Tibial nerve (tissue), 4 donors: ENCODE measurements at regions not wholly inside any gene's neighbourhood (a gene's known extent, or its start where the extent isn't known, plus 50 kb on each side); places are given as distances from the start of the nearest gene placed in this dataset.
"Not testable (repeated sequence)": the region's sequence is repeated elsewhere in the genome, so short reads cannot be mapped to it uniquely, and the experiment has no call there.

Experiments
- DNase-seq, 2 donors: peaks; one replicate each; pipeline ENCODE4 v3.0.0-alpha.2; 2019; ENCODE audit warnings: low spot score in 2 of 2
- H3K27ac ChIP-seq, 4 donors: fragments of 200-600 bp; sonication (generic) in 3 of 4; one replicate each; pipeline ENCODE4 v1.5.1; 2017 to 2019; ENCODE audit warnings: mild to moderate bottlenecking in 1 of 4
- H3K27me3 ChIP-seq, 2 donors: fragments of 200-600 bp; sonication (generic) in 1 of 2; one replicate each; pipeline versions ENCODE4 v1.5.1 to v1.6.0; 2017 to 2019
- H3K36me3 ChIP-seq, 3 donors: fragments of 200-600 bp; sonication (generic); one replicate each; pipeline ENCODE4 v1.5.1; 2018 to 2019
- H3K4me1 ChIP-seq, 4 donors: fragments of 200-600 bp; sonication (generic) in 3 of 4; one replicate each; pipeline ENCODE4 v1.5.1; 2017 to 2019
- H3K4me3 ChIP-seq, 4 donors: fragments of 200-600 bp; sonication (generic) in 3 of 4; one replicate each; pipeline ENCODE4 v1.5.1; 2017 to 2019; ENCODE audit warnings: mild to moderate bottlenecking in 1 of 4, moderate library complexity in 1 of 4
- H3K9me3 ChIP-seq, 4 donors: fragments of 200-600 bp; sonication (generic) in 3 of 4; one replicate each; pipeline ENCODE4 v1.5.1; 2017 to 2019
- CTCF ChIP-seq, 5 experiments: fragments of 200-600 bp in 3 of 5; fragments of 450-650 bp in 2 of 5; sonication (generic) in 3 of 5; IDR thresholded peaks; one replicate each; pipeline ENCODE4 v1.5.1; 2016 to 2019; ENCODE audit warnings: antibody characterized with exemption in 5 of 5, mild to moderate bottlenecking in 3 of 5, moderate library complexity in 2 of 5
- EP300 ChIP-seq, 2 donors: sonication (generic); formaldehyde crosslinking; IDR thresholded peaks; one replicate each; pipeline ENCODE4 v1.6.1; 2017; ENCODE audit warnings: antibody characterized with exemption in 2 of 2, mild to moderate bottlenecking in 1 of 2
- POLR2A ChIP-seq, 2 donors: fragments of 450-650 bp; IDR thresholded peaks; one replicate each; pipeline ENCODE4 v1.6.1; 2017; ENCODE audit warnings: antibody characterized with exemption in 2 of 2, mild to moderate bottlenecking in 2 of 2, moderate library complexity in 2 of 2
- WGBS, 2 donors: methylation state at CpG; one replicate each; pipeline ENCODE4 v1.1.5; 2018; 5-methylcytosine and 5-hydroxymethylcytosine counted together

GRCh38 chr6:81933608-81934051 is 181.1 kb upstream of the TENT5A start:
- WGBS, 2 donors, result 94 to 95% methylated on average over 1 of the region's 1 CpG
- Histone ChIP-seq H3K27ac (no peak overlapping the region), H3K9me3 (no peaks in the 10 kb centered on the region), H3K36me3 (no peaks in the 10 kb centered on the region), H3K4me3 (no peak overlapping the region), H3K27me3 (no peaks in the 10 kb centered on the region), H3K4me1 (peaks cover 0 to under 1% (median 0%) of the 10 kb centered on the region in 4 donors)
- DNase-seq, result no peak
- TF ChIP-seq CTCF (IDR thresholded peaks at IDR 0.05) (no peak), POLR2A (IDR thresholded peaks at IDR 0.05) (no peak), EP300 (IDR thresholded peaks at IDR 0.05) (no peak)

- no peak for DNase-seq
- 77 to 94% methylated on average over 3 of the region's 3 CpGs for WGBS, 2 donors
- H3K4me3 ChIP-seq, result no peak overlapping the region
- H3K27ac ChIP-seq, result no peak overlapping the region
- H3K9me3 ChIP-seq, result no peaks in the 10 kb centered on the region
- no peaks in the 10 kb centered on the region for H3K27me3 ChIP-seq
- no peak for TF ChIP-seq POLR2A (IDR thresholded peaks at IDR 0.05)
- no peak for TF ChIP-seq EP300 (IDR thresholded peaks at IDR 0.05)
- no peaks in the 10 kb centered on the region for H3K36me3 ChIP-seq
- H3K4me1 ChIP-seq, result no peaks in the 10 kb centered on the region
Measured at GRCh38 chr6:81933089-81933488, 180.6 kb upstream of the TENT5A start.

GRCh38 chr6:81932448-81932847 is 180.0 kb upstream of the TENT5A start:
- not testable (repeated sequence) for H3K4me1 ChIP-seq, H3K4me3 ChIP-seq, H3K27ac ChIP-seq, DNase-seq, H3K9me3 ChIP-seq, H3K27me3 ChIP-seq, H3K36me3 ChIP-seq

- H3K9me3 ChIP-seq, result peaks cover 0 to under 1% (median 0%) of the 10 kb centered on the region in 4 donors
- no peaks in the 10 kb centered on the region for H3K27me3 ChIP-seq
- no peak for DNase-seq
- H3K4me3 ChIP-seq, result no peak overlapping the region
- H3K36me3 ChIP-seq, result no peaks in the 10 kb centered on the region
- H3K27ac ChIP-seq, result no peak overlapping the region
- TF ChIP-seq POLR2A (IDR thresholded peaks at IDR 0.05), result no peak
- no peak for TF ChIP-seq EP300 (IDR thresholded peaks at IDR 0.05)
- TF ChIP-seq CTCF (IDR thresholded peaks at IDR 0.05), result no peak
- 77 to 79% methylated on average over 3 of the region's 3 CpGs for WGBS, 2 donors
- no peaks in the 10 kb centered on the region for H3K4me1 ChIP-seq
Measured at GRCh38 chr6:81929828-81930227, 177.3 kb upstream of the TENT5A start.

- H3K4me3 ChIP-seq, result no peak overlapping the region
- no peaks in the 10 kb centered on the region for H3K4me1 ChIP-seq
- no peak for DNase-seq
- 90 to 97% methylated on average over 1 of the region's 1 CpG for WGBS, 2 donors
- peaks cover 0 to 14% (median 0%) of the 10 kb centered on the region in 4 donors for H3K9me3 ChIP-seq
- no peaks in the 10 kb centered on the region for H3K27me3 ChIP-seq
- H3K36me3 ChIP-seq, result no peaks in the 10 kb centered on the region
- no peak for TF ChIP-seq CTCF (IDR thresholded peaks at IDR 0.05)
- no peak for TF ChIP-seq EP300 (IDR thresholded peaks at IDR 0.05)
- no peak for TF ChIP-seq POLR2A (IDR thresholded peaks at IDR 0.05)
- H3K27ac ChIP-seq, result no peak overlapping the region
Measured at GRCh38 chr6:81925201-81925600, 172.7 kb upstream of the TENT5A start.

GRCh38 chr6:81909981-81910900 is 157.8 kb upstream of the TENT5A start:
- Histone ChIP-seq H3K4me3 (no peak overlapping the region), H3K36me3 (no peaks in the 10 kb centered on the region), H3K4me1 (peaks cover 0 to 7% (median 0%) of the 10 kb centered on the region in 4 donors), H3K27ac (no peak overlapping the region), H3K9me3 (no peaks in the 10 kb centered on the region), H3K27me3 (no peaks in the 10 kb centered on the region)
- DNase-seq, result no peak
- 65 to 74% methylated on average over 5 of the region's 5 CpGs for WGBS, 2 donors
- no peak for TF ChIP-seq CTCF (IDR thresholded peaks at IDR 0.05)
- TF ChIP-seq POLR2A (IDR thresholded peaks at IDR 0.05), result no peak
- TF ChIP-seq EP300 (IDR thresholded peaks at IDR 0.05), result no peak
